Occipital lobe (tissue), 1 donor: ENCODE measurements at regions not wholly inside any gene's neighbourhood (a gene's known extent, or its start where the extent isn't known, plus 50 kb on each side); places are given as distances from the start of the nearest gene placed in this dataset.
"Not testable (repeated sequence)": the region's sequence is repeated elsewhere in the genome, so short reads cannot be mapped to it uniquely, and the experiment has no call there.

Source experiments
- DNase-seq: peaks from one replicate; lab custom pipeline; 2025; lab: John Stamatoyannopoulos, UW

DNA sequence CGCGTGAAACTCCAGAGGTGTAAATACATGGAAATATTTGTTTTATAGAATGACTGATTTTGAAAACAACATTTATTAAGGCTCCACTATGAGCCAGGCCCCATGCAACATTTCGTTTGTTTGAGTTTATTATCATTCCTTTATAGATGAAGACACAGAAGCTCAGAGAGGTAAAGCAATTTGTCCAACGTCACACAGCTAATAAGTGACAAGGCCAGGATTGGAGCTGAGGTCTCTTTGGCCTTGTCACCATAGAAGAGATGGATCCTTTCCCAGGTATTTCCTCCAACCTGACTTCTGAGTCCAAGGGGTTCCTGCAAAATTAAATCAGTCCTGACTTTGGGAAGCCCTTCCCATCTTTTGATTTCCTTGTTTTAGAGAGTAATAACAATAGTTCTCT lies 98.0 kb downstream of the SYF2 start:
- DNase-seq: no peak

DNA sequence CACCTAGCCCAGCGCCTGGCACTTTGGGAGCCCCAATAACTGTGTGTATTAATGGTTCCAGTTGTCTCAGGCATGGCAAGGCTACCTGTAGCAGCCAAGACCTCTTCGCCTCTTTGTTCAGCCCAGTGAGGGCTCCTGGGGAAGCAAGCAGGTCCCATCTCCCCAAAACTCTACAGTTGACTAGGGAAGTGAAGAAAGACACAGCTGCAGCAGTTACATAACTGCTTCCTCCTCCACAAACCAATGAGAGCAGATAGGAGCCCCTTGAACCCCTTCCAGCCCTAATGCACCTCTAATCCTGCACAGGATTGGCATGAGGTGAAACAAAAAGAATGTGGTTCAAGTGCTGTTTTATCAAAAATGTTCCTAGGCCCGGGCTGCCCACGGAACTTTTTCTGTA lies 100.5 kb downstream of the SYF2 start:
- no peak for DNase-seq

- DNase-seq: no peak
Measured at GRCh38 chr1:25130895-25131294, 101.4 kb downstream of the SYF2 start.

- no peak for DNase-seq
Measured at GRCh38 chr1:25129380-25129779, 102.9 kb downstream of the SYF2 start.

DNA sequence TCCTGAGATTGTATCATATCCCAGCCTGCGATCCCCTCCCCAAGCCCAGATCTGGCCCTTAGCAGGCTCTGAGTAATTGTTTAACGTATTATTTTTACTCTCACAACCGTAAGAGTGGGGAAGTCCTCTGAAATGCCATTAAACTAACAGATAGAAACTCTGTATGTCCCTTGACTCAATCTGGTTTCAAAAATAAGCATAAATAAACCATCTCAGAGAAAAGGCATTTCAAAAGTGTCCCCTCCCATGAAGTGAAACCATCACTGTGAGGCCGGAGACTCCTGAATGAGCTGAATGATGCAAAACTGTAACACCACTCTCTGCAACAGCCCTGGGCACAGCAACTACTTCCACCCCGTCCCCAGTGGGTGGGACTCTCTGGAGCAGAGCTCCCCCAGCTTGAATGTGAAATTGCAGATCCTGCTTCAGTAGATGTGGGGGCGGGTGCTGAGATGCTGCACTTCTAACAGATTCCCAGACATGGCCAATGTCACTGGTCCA lies 104.1 kb downstream of the SYF2 start:
- DNase-seq: no peak

DNA sequence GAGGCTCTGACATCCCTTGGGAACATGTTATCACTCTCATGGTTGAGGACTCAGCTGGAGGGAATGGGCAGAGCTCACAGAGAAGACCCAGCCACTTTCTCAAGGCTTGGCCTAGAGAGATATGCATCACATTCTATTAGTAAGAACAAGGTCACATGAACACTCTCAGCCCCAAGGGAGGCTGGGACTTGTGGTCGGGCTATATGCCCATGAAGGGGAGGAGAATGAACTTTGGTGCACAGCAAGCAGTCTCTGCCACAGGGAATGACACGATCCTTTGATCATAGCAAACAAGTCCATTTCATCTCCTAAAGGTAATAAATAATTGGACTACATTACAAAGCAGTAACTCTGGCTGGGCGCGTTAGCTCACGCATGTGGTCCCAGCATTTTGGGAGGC lies 105.7 kb downstream of the SYF2 start:
- DNase-seq: no peak

DNA sequence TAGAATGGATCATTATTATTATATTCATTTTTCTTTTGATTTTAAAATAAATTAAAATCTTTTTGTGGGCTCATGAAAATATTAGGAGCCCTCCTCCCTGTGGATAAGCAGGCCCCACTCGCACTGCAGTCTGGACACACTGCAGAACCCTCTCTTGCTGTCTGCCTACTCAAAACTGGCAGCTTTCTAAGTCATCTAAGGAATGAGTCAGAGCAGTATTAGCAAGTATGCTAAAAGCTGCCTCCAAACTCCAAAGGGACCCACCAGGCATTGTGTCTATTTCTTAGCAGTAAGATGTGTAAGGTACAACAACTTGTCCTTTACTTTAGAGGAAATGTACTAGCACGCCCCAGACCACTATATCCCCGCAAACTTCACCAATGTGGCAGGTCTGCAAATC lies 108.8 kb downstream of the SYF2 start:
- no peak for DNase-seq

- DNase-seq: no peak
Measured at GRCh38 chr1:25122747-25123146, 109.6 kb downstream of the SYF2 start.

DNA sequence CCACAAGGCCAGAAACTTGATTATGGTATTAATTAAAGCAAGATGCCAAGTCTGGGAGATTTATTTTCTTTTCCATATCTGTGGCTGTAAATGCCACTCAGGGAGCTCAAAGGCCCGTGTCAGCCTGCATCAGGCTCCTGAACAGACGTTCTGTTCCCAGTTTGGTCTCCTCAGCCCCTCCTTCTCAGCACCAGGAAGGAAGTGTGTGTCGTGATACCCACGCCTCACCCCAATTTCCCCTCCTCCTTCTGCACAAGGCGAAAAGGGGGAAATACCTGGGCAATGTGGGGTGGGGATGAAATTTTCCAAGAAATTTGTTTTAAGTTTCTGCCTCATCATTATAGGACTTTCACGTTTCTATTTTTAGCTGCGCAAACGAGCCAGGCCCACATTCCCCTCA lies 112.0 kb downstream of the SYF2 start:
- no peak for DNase-seq

DNA sequence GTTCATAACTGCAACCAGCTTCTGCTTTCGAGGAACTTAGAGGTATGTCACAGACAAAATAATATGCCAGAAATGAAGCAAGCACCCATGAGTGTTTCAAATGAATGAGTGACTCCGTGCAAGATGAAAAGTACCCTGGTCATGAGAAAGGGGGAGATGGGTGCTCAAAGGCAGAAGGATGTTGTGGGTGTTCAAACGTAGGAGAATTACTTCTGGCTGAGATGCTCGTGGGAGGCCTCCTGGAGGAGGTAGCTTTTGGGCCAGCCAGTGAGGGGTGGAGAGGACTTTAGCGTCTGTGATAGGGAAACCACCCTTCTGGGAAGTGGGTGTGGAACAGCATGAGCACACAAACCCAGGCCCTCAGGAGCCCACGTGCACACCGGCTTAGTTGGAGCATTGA lies 113.8 kb downstream of the SYF2 start:
- DNase-seq: no peak

DNA sequence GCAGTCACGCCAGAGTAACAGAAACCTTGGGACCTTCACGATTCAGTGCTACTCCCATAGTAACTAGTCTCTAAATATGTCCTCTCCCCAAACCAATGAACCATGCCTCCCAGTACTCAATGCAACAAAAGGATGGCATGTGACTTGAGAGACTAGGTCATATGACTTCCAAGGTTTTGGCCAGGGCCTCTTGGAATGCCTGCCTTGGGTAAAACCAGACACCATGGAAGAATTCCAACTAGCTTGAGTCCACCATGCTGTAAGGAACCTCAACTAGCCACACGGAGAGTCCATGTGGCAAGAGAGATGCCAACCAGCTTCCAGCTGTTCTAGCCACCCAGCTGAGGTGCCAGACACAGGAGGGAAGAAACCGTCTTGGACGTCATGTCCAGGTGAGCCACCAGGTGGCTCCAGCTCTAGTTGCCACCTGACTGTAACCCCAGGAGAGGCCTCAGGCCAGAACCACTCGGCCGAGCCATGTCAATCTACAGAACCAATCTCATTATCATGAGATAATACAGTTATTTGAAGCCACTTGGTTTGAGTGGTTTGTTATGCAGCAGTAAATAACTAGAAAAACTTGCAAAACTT lies 115.0 kb downstream of the SYF2 start:
- DNase-seq: no peak

GRCh38 chr1:25116832-25117231 lies 115.5 kb downstream of the SYF2 start:
- no peak for DNase-seq

GRCh38 chr1:25116117-25116516 lies 116.2 kb downstream of the SYF2 start:
- not testable (repeated sequence) for DNase-seq

DNA sequence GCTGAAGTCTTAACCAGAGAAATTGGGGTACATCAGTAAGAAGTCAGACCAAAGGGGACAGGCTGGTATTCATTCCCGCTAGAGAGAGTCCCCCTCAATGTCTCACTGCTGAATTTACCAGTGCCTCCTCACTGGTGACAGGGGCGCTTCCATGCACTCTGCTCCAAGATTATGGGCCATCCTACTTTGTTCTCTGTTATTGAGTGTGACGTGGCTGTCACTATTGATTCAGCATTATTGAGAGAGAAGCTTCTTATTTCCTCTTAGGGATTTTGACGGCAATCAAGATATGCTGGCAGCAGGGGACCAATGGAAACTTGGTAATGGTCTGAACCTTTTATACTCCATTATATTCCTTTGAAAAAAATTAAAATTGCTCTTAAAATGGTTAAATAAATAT lies 118.6 kb downstream of the SYF2 start:
- DNase-seq: no peak

DNA sequence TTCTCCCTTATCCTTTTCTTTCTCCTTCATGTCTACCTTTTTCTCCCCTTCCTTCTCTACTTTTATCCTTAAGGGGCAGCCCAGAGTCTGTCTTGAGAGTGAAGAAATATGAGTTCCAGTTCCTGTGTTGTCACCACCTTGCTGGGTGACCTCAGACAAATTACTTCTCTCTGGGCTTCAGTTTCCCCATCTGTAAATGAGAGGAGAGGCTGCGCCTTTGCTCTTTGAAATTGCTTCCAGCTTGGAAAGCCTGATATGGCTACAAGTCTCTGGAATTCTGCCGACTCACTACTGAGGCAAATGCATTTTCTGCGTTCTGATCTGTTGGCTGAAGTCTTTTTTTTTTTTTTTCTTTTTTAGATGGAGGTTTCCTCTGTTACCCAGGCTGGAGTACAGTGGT lies 119.2 kb downstream of the SYF2 start:
- DNase-seq: no peak

- DNase-seq: no peak
Measured at GRCh38 chr1:25112400-25112799, 119.9 kb downstream of the SYF2 start.

DNA sequence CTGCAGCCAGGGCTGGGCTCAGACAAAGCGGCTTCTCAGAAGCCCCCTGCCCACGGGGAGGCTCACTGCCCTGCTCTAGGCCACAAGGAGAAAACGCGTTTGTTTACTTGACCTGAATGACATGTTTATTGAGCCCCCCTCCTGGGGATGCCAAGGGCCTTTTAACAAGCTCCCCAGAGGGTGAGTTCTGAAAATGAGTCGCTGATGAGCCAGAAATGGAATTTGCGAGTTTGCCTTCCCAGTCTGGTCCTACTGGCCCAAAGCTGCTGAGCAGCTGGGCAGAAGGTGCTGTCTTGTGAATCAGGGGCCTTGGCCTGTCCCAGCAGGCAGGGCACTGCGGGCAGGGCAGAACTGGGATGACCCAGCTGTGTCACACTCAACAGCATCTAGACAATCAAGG lies 120.6 kb downstream of the SYF2 start:
- DNase-seq: no peak

DNA sequence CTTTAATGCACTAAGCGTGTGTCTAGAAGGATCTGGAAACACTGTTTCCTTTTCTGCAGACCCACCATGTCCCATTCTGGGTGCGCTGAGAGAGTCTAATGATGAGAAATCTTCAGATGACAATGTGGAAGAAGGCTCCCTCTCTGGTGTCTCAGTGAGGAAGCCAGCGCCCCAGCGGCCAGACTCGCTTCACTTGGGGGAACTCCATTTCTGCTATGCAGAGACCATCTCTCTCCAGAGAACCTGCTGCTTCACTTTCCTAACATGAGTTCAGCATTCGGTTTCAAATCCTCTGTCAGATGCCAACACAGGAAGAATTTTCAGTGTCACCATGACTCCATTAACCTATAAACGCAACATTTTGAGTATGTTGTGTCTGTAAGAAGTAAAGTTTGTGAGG lies 121.8 kb downstream of the SYF2 start:
- no peak for DNase-seq

GRCh38 chr1:25110036-25110435 lies 122.3 kb downstream of the SYF2 start:
- no peak for DNase-seq

GRCh38 chr1:25109531-25109951 lies 122.8 kb downstream of the SYF2 start:
- no peak for DNase-seq

GRCh38 chr1:25107643-25108010 lies 124.7 kb downstream of the SYF2 start:
- DNase-seq: no peak

DNA sequence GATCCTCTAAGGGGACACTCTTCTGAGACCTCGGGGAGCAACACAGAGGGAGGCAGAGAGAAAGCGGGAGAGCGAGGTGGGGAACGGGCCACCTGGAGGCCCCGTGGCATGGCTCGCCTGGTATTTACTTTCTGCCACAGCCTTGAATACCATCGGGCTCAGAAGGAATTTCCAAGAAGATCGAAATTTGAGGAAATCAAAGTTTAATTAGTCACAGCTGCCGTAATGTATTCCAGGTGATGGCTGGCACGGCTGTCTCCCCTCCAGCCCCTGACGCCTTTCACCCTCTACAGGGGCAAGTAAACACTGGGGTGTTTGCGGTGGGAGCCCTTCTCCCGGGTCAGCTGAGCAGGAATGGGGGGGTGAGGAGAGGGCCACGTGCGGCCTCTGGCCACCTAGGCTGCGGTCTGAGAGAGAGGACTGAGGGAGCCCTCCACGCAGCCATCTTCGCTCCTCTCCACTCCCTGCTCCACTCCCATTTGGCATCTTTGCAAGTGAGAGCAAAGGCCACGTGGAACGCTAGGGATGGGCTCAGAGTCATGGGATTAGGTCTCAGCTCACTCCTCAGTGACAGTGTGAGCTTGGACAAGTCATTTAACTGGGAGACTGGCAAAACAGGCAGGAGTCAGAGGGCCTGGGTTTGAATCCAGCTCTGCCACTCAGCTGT lies 125.2 kb downstream of the SYF2 start:
- DNase-seq: no peak

DNA sequence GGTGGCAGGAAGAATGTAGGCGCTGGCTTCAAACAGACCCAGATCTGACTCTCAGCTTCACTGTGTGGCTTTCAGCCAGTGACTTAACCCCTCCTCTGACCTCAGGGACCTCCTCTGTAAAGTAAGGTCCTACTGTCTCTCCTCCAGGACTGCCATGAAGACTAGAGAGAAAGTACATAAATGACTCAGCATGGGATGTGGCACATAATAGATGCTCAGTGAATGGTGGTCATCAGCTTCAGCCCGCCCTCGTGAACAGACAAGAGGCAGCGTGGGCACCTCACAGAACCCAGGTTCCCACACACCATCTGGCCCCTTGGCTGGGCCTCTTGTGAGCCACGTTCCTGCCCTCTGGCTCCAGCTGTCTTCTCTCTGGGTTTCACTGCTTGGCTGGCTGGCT lies 126.0 kb downstream of the SYF2 start:
- DNase-seq: no peak

DNA sequence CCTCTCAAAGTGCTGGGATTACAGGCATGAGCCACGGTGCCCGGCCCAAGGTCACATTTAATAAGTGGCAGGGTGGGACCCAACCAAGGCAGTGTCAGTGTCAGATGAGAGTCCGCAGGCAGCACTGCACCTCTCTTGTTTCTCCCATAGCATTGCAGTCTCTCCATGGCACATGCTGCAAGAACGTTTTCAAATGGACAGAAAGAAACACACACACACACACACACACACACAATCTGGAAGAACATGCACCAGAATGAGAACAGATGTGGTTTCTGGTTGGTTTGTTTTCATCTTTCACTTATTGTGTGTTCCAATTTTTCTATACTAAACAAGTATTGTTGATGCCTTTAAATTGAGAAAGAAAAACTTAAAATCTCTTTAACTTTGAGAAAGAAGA lies 126.5 kb downstream of the SYF2 start:
- no peak for DNase-seq
